ENCODE measurements at regions not wholly inside any gene's neighbourhood (a gene's known extent, or its start where the extent isn't known, plus 50 kb on each side); places are given as distances from the start of the nearest gene placed in this dataset.
A peak's percentile ranks its signal among the peaks of the same experiment; 100 is the strongest.

GRCh38 chr13:22195726-22196125, 524.9 kb downstream of the FGF9 start:
- no peak for DNase-seq (ENCODE audit: low spot score)

GRCh38 chr13:22196777-22197176, 525.9 kb downstream of the FGF9 start:
- Histone ChIP-seq H3K27ac (no peak overlapping the region), H3K4me1 (ENCODE audit: control insufficient read depth in 1 of 2, low read depth in 2 of 2) (peaks cover 10 to 32% of the 10 kb centered on the region in 2 donors), H3K27me3 (replicated peaks; ENCODE audit: insufficient read depth) (no peaks in the 10 kb centered on the region), H3K36me3 (no peaks in the 10 kb centered on the region), H3K9me3 (no peaks in the 10 kb centered on the region), H3K4me3 (no peak overlapping the region)
- no peak for DNase-seq (ENCODE audit: low spot score)
- TF ChIP-seq CTCF (IDR thresholded peaks at IDR 0.05) = no peak
- ATAC-seq (ENCODE audit: insufficient number of reproducible peaks, low FRiP score, low read depth) = no peak

More at GRCh38 chr13:22195726-22196125, 524.9 kb downstream of the FGF9 start:
- Histone ChIP-seq H3K4me1 (ENCODE audit: control insufficient read depth in 1 of 2, low read depth in 2 of 2) (peaks cover 10 to 32% of the 10 kb centered on the region in 2 donors), H3K27ac (no peak overlapping the region), H3K4me3 (no peak overlapping the region), H3K27me3 (replicated peaks; ENCODE audit: insufficient read depth) (no peaks in the 10 kb centered on the region), H3K36me3 (no peaks in the 10 kb centered on the region), H3K9me3 (no peaks in the 10 kb centered on the region)
- TF ChIP-seq CTCF (IDR thresholded peaks at IDR 0.05) = no peak
- ATAC-seq (ENCODE audit: insufficient number of reproducible peaks, low FRiP score, low read depth) = no peak

GRCh38 chr13:22198001-22198400, 527.1 kb downstream of the FGF9 start:
- ATAC-seq (ENCODE audit: insufficient number of reproducible peaks, low FRiP score, low read depth) (no peak), DNase-seq (ENCODE audit: low spot score) (no peak)
- peak overlapping the region; percentile 33 for H3K4me3 ChIP-seq
- TF ChIP-seq CTCF (IDR thresholded peaks at IDR 0.05) = no peak
- H3K9me3 ChIP-seq = no peaks in the 10 kb centered on the region
- H3K36me3 ChIP-seq = no peaks in the 10 kb centered on the region
- H3K4me1 ChIP-seq (ENCODE audit: control insufficient read depth in 1 of 2, low read depth in 2 of 2) = peaks cover 10 to 32% of the 10 kb centered on the region in 2 donors
- no peak overlapping the region for H3K27ac ChIP-seq
- H3K27me3 ChIP-seq (replicated peaks; ENCODE audit: insufficient read depth) = no peaks in the 10 kb centered on the region

GRCh38 chr13:22198641-22199217, 527.9 kb downstream of the FGF9 start:
- H3K4me1 ChIP-seq (ENCODE audit: control insufficient read depth in 1 of 2, low read depth in 2 of 2) = peaks cover 10 to 32% of the 10 kb centered on the region in 2 donors
- no peak for ATAC-seq (ENCODE audit: insufficient number of reproducible peaks, low FRiP score, low read depth)

GRCh38 chr13:22200440-22200839, 529.6 kb downstream of the FGF9 start:
- no peak for DNase-seq (ENCODE audit: low spot score)
- no peak for ATAC-seq (ENCODE audit: insufficient number of reproducible peaks, low FRiP score, low read depth)
- TF ChIP-seq CTCF (IDR thresholded peaks at IDR 0.05) = no peak

More at GRCh38 chr13:22198641-22199217, 527.9 kb downstream of the FGF9 start:
- no peak for DNase-seq (ENCODE audit: low spot score)
- H3K9me3 ChIP-seq = no peaks in the 10 kb centered on the region
- TF ChIP-seq CTCF (IDR thresholded peaks at IDR 0.05) = no peak
- H3K27ac ChIP-seq = peak overlapping the region in 1 of 2 donors; percentile 10
- H3K4me3 ChIP-seq = peak overlapping the region; percentile 33
- no peaks in the 10 kb centered on the region for H3K27me3 ChIP-seq (replicated peaks; ENCODE audit: insufficient read depth)
- H3K36me3 ChIP-seq = no peaks in the 10 kb centered on the region

More at GRCh38 chr13:22200440-22200839, 529.6 kb downstream of the FGF9 start:
- H3K9me3 ChIP-seq = no peaks in the 10 kb centered on the region
- no peaks in the 10 kb centered on the region for H3K27me3 ChIP-seq (replicated peaks; ENCODE audit: insufficient read depth)
- H3K27ac ChIP-seq = no peak overlapping the region
- peaks cover 10 to 19% of the 10 kb centered on the region in 2 donors for H3K4me1 ChIP-seq (ENCODE audit: control insufficient read depth in 1 of 2, low read depth in 2 of 2)
- no peaks in the 10 kb centered on the region for H3K36me3 ChIP-seq
- H3K4me3 ChIP-seq = no peak overlapping the region
